HS-5 (cell line): ENCODE measurements at regions not wholly inside any gene's neighbourhood (a gene's known extent, or its start where the extent isn't known, plus 50 kb on each side); places are given as distances from the start of the nearest gene placed in this dataset.
"Not testable (repeated sequence)": the region's sequence is repeated elsewhere in the genome, so short reads cannot be mapped to it uniquely, and the experiment has no call there.

Experiments used
- DNase-seq: peaks from one replicate; pipeline ENCODE4 v3.0.0-alpha.2; 2012; ENCODE audit warnings: low read depth

- no peak for DNase-seq
These were observed 764.7 kb upstream of the ARRDC3 start for GRCh38 chr5:92147798-92148197.

GRCh38 chr5:92147266-92147665 is 764.1 kb upstream of the ARRDC3 start:
- no peak for DNase-seq

GRCh38 chr5:92145852-92146251 is 762.7 kb upstream of the ARRDC3 start:
- no peak for DNase-seq

DNA sequence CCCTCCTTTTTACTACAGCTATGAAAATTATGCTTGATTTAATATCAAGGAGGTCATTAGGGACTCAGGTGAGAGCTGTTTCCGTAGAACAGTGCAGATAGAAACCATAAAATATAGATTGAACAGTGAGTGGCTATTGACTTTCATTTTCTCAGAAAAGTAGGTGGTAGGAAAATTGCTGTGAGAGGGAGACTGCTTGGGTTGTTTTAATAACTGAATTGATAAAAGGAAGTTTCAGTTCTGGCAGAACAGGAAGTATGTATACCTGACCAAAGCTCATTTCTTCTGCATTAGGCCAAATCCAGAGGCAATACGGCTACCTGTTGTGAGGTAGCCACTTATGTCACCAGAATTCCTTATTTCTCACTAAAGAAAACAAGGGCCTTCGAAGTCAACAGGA is 761.7 kb upstream of the ARRDC3 start:
- no peak for DNase-seq

- DNase-seq: not testable (repeated sequence)
These were observed 749.3 kb upstream of the ARRDC3 start for GRCh38 chr5:92132294-92132908.

DNA sequence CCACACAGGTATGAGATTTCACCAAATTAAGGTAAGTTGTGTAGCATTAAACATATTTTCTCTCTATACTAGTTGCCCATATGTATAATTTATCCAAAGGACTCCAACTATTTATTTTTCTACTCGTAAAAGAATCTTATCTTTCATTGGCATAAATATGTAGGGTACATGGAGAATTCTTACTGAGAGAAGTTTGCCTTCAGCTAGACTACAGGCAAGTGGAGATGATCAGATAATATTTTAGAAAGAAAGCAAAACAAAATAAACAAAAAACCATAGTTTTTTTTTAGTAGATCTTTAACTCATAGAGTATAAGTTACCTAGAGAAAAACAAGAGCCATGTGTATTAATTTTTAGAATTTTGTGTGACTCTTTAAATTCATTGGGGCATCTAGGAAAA is 743.1 kb upstream of the ARRDC3 start:
- no peak for DNase-seq

- no peak for DNase-seq
These were observed 736.0 kb upstream of the ARRDC3 start for GRCh38 chr5:92119110-92119509.

- DNase-seq: no peak
These were observed 723.7 kb upstream of the ARRDC3 start for GRCh38 chr5:92106808-92107207.

- DNase-seq: no peak
These were observed 721.0 kb upstream of the ARRDC3 start for GRCh38 chr5:92104126-92104525.

GRCh38 chr5:92102313-92102712 is 719.2 kb upstream of the ARRDC3 start:
- DNase-seq: no peak

DNA sequence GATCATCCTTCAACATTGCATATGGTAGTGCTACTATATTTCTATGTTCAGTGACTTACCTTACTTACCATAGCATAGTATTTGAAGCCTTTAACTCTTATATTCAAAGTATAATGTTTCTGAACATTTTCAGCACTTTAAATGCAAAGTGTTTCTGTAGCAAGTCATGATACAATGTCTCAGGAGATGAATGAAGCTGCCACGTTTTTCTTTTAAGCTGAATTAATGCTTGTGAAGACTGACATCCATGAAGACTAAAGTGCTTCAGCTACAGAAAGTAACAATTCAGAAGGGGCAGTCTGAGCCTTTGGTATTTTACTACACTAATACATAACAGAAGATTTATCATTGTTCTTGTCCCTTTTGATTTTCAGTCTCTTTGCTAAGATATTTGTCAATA is 709.1 kb upstream of the ARRDC3 start:
- DNase-seq: no peak

DNA sequence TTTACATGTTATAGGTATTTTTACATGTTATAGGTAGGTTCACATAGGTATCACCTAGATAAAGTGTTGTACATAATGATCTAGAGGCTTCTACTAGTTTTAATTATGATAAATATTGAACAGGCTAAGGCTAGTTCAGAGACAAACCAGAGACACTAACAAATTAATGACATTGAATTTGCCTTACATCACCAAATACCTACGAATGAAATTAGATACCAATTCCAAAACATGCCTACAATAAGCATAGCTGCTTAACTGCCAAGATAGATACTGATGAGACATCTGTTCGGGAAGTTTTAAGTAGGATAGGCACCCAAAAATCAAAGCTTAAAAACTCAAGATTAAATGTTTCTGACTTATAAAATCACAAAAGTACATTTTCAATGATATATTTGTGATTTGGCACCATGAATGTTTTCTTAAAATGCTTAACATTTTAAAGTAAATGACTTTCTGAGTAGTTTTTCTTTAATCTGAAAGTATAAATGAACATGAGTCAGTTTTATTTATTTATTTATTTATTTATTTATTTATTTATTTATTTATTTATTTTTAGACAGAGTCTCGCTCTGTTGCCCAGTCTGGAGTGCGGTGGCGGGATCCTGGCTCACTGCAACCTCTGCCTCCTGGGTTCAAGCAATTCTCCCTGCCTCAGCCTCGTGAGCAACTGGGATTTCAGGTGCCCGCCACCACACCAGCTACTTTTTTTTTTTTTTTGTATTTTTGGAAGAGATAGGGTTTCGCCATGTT is 703.1 kb upstream of the ARRDC3 start:
- no peak for DNase-seq

DNA sequence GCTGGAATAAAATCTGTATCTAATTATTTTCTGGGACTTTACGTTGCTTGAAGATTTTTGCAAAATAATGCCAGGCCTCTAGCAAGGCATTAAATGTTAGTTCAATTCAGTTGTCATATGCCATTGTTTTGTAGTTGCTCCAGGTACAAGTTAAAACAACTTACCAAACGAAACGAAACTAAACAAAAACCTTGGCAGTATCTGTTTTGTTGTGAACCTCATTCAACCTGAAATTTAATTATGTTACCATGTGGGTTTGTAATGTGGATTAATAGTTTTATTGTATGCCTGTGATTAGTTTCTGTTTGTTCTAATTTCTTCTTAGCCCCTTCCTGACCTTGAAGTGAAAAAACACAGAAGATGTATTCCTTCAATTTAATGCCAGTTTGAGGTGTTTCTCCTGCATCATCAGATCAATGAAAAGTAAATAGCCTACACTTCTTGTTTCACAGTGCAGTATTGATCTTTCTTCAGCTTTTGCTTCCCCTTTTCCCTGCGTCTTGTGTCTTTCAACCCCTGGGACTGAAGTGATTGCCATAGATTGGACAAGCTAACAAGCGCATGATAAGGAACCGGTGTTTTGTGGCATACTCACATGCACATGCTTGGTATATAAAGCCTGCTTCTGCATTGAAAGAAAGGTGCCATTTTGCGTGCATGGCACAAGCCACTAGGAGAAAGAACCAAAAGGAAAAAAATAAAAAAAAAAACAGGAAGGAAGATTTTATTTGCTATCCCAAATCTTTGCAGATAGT is 699.0 kb upstream of the ARRDC3 start:
- DNase-seq: no peak

- DNase-seq: no peak
These were observed 687.7 kb upstream of the ARRDC3 start for GRCh38 chr5:92070786-92071185.

DNA sequence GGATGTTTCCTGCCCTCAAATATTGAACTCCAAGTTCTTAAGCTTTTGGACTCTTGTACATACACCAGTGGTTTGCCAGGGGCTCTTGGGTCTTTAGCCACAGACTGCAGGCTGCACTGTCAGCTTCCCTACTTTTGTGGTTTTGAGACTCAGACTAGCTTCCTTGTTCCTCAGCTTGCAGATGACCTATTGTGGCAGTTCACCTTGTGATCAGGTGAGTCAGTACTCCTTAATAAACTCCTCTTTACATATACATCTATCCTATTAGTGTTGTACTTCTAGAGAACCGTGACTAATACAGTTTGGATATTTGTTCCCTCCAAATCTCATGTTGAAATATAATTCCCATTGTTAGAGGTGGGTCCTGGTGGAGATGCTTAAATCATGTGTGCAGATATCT is 681.9 kb upstream of the ARRDC3 start:
- no peak for DNase-seq

GRCh38 chr5:92051741-92052140 is 668.6 kb upstream of the ARRDC3 start:
- no peak for DNase-seq

GRCh38 chr5:92050970-92051369 is 667.9 kb upstream of the ARRDC3 start:
- DNase-seq: no peak

DNA sequence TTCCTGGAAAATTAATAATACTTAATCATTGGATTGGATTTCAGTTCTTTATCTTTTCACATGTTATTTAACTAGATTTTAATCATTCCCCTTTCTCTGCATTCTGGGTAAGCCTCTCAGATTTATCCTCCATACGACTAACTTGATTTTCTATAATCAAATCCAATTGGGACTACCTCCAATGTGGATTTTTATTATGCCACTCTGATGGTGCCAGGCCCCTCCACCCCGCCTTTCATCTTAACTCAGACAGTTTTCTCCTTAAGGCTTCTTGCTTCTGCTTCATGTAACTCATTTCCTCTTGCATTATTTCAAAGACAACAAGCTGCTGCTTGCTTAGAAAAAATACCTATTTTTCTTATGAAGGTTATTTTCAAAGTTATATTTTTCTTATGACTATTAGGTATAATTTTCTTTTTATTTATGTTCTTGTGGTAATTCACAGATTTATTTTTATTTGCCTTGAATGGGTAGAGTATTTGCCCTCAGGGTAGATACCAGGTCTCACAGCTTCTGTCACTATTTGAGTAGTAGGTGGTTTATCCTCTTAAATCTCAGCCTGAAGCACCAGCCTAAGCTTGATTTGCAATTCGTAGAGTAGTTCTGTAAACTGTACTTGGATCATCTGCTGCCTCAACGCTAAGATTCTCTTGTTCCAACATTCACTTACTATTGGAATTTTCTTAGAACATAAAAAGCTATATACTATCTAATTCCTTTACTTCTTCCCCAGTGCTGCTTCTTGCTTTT is 659.0 kb upstream of the ARRDC3 start:
- DNase-seq: no peak

DNA sequence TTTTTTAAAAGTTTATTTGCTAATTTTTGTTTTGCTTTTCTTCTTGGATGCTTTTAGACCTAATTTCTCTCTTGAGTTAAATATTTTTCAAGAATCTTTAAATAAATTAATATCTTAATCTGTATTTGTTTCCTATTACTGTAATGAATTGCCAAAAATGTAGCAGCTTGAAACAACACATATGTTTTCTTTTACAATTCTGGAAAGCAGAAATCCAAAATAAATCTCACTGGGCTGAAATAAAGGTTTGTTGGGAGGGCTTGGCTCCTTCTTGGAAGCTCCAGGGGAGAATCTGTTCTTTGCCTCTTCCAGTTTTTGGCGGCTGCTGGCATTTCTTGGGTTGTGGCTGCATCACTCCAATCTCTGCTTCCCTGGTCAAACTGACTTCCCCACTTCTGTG is 658.1 kb upstream of the ARRDC3 start:
- DNase-seq: no peak

DNA sequence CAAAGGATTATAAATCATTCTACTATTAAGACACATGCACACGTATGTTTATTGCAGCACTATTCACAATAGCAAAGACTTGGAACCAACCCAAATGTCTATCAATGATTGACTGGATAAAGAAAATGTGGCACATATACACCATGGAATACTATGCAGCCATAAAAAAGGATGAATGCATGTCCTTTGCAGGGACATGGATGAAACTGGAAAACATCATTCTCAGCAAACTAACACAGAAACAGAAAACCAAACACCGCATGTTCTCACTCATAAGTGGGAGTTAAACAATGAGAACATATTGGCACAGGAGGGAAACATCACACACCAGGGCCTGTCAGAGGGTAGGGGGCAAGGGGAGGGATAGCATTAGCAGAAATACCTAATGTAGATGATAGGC is 646.7 kb upstream of the ARRDC3 start:
- DNase-seq: not testable (repeated sequence)

- DNase-seq: no peak
These were observed 640.4 kb upstream of the ARRDC3 start for GRCh38 chr5:92023555-92023954.

DNA sequence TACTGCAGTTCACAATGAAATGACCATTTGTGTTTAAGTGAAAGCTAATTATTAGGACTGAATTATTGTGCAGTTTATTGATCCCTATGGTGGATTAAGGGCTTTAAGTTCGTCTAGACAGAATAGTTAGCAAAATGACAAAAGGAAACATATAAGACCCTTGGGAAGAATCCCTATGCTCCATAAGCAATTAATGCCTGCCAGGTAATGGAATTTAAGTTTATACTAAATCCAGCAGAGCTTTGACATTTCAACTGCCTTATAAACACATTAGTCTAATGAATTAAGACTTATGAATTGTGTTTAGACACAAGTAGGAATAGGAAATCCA is 640.0 kb upstream of the ARRDC3 start:
- DNase-seq: no peak
